Esophagus squamous epithelium (tissue), 4 donors: ENCODE measurements at regions not wholly inside any gene's neighbourhood (a gene's known extent, or its start where the extent isn't known, plus 50 kb on each side); places are given as distances from the start of the nearest gene placed in this dataset.

Experiments
- CTCF ChIP-seq, 6 experiments: fragments of 450-650 bp in 4 of 6; fragments of 200-600 bp in 2 of 6; sonication (generic) in 2 of 6; IDR thresholded peaks; one replicate each; pipeline ENCODE4 v1.5.1; 2016 to 2019; ENCODE audit warnings: antibody characterized with exemption in 6 of 6, mild to moderate bottlenecking in 4 of 6, moderate library complexity in 4 of 6
- POLR2A ChIP-seq, 4 donors: fragments of 450-650 bp; IDR thresholded peaks; one replicate each; pipeline ENCODE4 v1.6.1; 2017; ENCODE audit warnings: antibody characterized with exemption in 4 of 4, mild to moderate bottlenecking in 4 of 4, moderate library complexity in 3 of 4

GRCh38 chr15:70318594-70319465 is 221.1 kb upstream of the TLE3 start:
- TF ChIP-seq CTCF (IDR thresholded peaks at IDR 0.05) (no peak), POLR2A (IDR thresholded peaks at IDR 0.05) (no peak)
